Retina (tissue), 1 donor: ENCODE measurements at regions not wholly inside any gene's neighbourhood (a gene's known extent, or its start where the extent isn't known, plus 50 kb on each side); places are given as distances from the start of the nearest gene placed in this dataset.

ENCODE experiments used
- DNase-seq: peaks from one replicate; pipeline ENCODE4 v3.0.0-alpha.2; 2016

GRCh38 chr20:60725311-60725906, 526.7 kb upstream of the CDH4 start:
- DNase-seq: no peak

GRCh38 chr20:60727425-60727824, 524.6 kb upstream of the CDH4 start:
- DNase-seq: no peak

GRCh38 chr20:60728705-60729104, 523.4 kb upstream of the CDH4 start:
- no peak for DNase-seq

- peak; percentile 31 for DNase-seq
These were observed 522.7 kb upstream of the CDH4 start for GRCh38 chr20:60729135-60729900.

- no peak for DNase-seq
These were observed 519.7 kb upstream of the CDH4 start for GRCh38 chr20:60732322-60732721.

- no peak for DNase-seq
These were observed 504.0 kb upstream of the CDH4 start for GRCh38 chr20:60748086-60748485.

GRCh38 chr20:60749804-60750602, 502.1 kb upstream of the CDH4 start:
- no peak for DNase-seq

GRCh38 chr20:60750909-60751308, 501.2 kb upstream of the CDH4 start:
- DNase-seq: no peak

GRCh38 chr20:60751826-60752225, 500.2 kb upstream of the CDH4 start:
- no peak for DNase-seq

GRCh38 chr20:60752741-60753420, 499.2 kb upstream of the CDH4 start:
- no peak for DNase-seq

GRCh38 chr20:60754856-60755255, 497.2 kb upstream of the CDH4 start:
- no peak for DNase-seq

- no peak for DNase-seq
These were observed 492.4 kb upstream of the CDH4 start for GRCh38 chr20:60759651-60760050.

GRCh38 chr20:60760256-60761000, 491.6 kb upstream of the CDH4 start:
- DNase-seq: no peak

- DNase-seq: no peak
These were observed 491.0 kb upstream of the CDH4 start for GRCh38 chr20:60761056-60761455.

- DNase-seq: no peak
These were observed 489.7 kb upstream of the CDH4 start for GRCh38 chr20:60762386-60762785.

- DNase-seq: no peak
These were observed 487.7 kb upstream of the CDH4 start for GRCh38 chr20:60764328-60764727.

GRCh38 chr20:60764771-60765170, 487.3 kb upstream of the CDH4 start:
- DNase-seq: no peak

GRCh38 chr20:60765821-60766403, 486.1 kb upstream of the CDH4 start:
- no peak for DNase-seq

GRCh38 chr20:60768216-60768615, 483.8 kb upstream of the CDH4 start:
- no peak for DNase-seq

GRCh38 chr20:60780388-60781025, 471.6 kb upstream of the CDH4 start:
- DNase-seq: no peak

- no peak for DNase-seq
These were observed 469.0 kb upstream of the CDH4 start for GRCh38 chr20:60782959-60783625.
